ENCODE measurements at regions not wholly inside any gene's neighbourhood (a gene's known extent, or its start where the extent isn't known, plus 50 kb on each side); places are given as distances from the start of the nearest gene placed in this dataset.

GRCh38 chr15:70492240-70493177, 270.8 kb downstream of the UACA start:
- DNase-seq (ENCODE audit: low read depth in 2 of 2), result peak; percentile 56 to 70

GRCh38 chr15:70491641-70492040, 271.7 kb downstream of the UACA start:
- DNase-seq (ENCODE audit: low read depth in 2 of 2), result no peak

DNA sequence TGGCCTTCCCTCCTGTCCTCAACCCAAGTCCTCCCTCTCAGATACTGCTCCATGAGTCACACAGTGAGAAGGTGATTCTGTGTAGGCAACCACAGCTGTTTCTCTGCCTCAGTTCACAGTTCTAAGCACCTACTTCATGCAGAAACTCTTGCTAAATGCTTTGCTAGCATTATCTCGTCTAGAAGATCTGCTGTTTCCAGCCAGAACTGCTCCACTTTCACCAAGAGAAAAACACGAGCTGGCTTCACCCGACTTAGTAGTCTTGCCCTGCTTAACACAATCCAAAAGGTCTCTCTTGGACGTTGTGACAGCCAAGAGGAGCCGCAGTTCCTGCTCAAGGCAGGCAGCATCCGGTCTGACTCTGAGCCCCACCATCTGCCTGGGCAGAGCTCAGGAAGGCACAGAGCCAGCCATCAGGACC, 272.1 kb downstream of the UACA start:
- DNase-seq (ENCODE audit: low read depth in 2 of 2), result no peak

DNA sequence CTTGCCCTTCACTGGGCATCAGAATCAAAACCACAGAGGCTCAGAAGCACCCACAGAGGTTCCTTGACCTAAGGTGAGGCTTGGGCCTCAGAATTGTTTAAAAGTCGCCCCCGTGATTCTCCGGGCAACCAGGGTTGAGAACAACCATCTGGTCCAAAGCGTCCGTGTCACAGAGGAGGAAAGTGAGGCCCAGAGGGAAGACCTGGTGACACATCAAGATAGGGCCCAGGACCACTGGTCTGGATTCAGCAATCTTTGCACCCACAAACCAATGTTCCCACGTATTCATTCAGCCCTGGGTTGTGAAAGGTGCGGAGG, 272.6 kb downstream of the UACA start:
- DNase-seq (ENCODE audit: low read depth in 2 of 2), result no peak

- DNase-seq (ENCODE audit: low read depth in 2 of 2), result no peak
Measured at GRCh38 chr15:70490148-70490837, 273.1 kb downstream of the UACA start.

DNA sequence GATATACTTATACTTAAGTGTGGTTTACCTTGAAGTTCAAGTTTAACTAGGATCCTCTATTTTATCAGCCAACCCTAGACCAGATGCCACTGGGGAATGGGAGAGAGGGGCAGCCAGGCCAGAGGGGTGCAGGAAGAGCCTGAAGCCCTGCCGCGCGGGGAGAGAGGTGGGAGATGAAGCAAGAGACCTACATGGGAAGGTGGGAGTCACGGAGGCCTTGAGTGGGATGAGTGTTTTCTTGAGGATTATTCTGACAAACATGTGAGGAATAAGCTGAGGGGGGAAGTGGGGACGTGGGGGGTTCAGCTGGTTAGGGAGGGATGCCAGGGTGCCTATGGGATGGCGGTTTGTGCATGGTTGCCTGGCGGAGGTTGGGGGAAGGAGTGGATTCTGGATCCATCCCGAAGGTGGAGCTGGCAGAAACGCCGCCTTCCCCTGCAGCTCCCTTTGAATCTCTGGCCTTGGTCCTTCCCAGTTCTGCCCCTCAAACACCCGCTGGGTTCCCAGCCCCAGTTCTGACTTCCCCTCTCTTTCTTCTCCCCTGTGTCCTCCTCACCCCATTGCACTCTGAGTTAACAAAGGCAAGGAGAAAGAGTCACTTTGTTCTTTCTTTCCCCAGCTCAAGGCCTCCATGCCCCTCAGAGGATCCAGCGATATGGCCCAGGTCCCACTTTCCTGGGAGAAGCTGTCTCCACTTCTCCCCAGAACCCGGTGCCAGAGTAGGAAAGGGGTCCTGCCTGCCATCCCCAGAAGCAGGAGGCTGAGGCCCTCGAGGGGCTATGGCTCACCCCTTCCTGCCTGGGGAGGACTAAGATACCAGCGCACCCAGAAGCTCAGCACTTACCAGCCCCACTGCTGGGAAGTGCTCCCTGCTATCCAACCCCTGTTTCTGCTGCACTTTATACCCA, 274.2 kb downstream of the UACA start:
- DNase-seq (ENCODE audit: low read depth in 2 of 2), result no peak

DNA sequence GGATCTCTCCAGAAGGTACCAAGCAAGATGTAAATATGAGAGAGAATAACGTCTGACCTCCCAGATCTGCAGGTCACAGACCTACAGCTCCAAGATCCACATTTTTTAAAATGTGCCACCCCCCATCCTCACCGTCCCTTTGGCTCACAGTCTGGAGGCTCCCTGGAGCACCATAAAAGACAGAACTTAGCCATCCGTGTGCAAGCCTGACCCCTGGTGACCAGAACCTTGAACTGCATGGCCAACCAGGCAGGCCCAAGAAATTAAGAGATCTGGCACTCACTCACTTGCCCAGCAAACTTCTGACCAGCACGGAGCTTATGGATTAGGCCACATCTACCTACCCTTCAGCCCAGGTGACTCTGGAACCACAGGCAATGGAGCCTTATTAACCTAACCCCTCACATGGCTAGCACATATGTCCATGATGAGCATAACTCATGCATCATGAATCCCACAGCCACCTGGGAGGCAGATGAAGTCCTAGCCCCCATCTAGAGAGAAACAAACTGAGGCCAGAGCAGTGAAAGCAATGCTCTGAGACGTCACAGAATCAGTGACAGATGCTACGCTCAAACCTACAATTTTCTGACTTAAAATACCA, 275.3 kb downstream of the UACA start:
- DNase-seq (ENCODE audit: low read depth in 2 of 2), result no peak

GRCh38 chr15:70487387-70487740, 276.0 kb downstream of the UACA start:
- DNase-seq (ENCODE audit: low read depth in 2 of 2), result no peak

GRCh38 chr15:70486451-70487386, 276.6 kb downstream of the UACA start:
- DNase-seq (ENCODE audit: low read depth in 2 of 2), result peak; percentile 54 to 62

DNA sequence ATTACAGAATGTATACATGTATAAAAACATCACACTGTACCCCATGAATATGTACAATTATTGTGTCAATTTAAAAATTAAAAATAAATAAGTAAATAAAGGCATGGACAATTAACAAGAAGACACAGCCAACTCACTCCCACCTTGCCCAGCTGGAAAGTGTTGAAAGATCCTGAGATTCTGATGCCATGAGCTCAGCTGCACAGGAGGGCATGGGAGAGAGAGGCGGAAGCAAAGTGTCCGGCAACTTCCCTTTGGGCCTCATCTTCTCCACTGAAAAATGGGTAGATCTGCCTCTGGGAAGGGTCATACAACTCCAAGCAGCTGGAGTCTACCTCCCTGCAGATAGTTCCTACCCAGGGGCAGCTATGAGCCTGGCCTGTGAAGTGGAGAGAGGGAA, 277.3 kb downstream of the UACA start:
- DNase-seq (ENCODE audit: low read depth in 2 of 2), result no peak

- DNase-seq (ENCODE audit: low read depth in 2 of 2), result no peak
Measured at GRCh38 chr15:70484993-70485392, 278.4 kb downstream of the UACA start.

- no peak for DNase-seq (ENCODE audit: low read depth in 2 of 2)
Measured at GRCh38 chr15:70483513-70483912, 279.8 kb downstream of the UACA start.

GRCh38 chr15:70480196-70480856, 283.0 kb downstream of the UACA start:
- peak; percentile 48 to 50 for DNase-seq (ENCODE audit: low read depth in 2 of 2)

- no peak for DNase-seq (ENCODE audit: low read depth in 2 of 2)
Measured at GRCh38 chr15:70479785-70480184, 283.6 kb downstream of the UACA start.

GRCh38 chr15:70479056-70479455, 284.3 kb downstream of the UACA start:
- no peak for DNase-seq (ENCODE audit: low read depth in 2 of 2)

- no peak for DNase-seq (ENCODE audit: low read depth in 2 of 2)
Measured at GRCh38 chr15:70478251-70478990, 284.9 kb downstream of the UACA start.

GRCh38 chr15:70477750-70478250, 285.6 kb downstream of the UACA start:
- no peak for DNase-seq (ENCODE audit: low read depth in 2 of 2)

DNA sequence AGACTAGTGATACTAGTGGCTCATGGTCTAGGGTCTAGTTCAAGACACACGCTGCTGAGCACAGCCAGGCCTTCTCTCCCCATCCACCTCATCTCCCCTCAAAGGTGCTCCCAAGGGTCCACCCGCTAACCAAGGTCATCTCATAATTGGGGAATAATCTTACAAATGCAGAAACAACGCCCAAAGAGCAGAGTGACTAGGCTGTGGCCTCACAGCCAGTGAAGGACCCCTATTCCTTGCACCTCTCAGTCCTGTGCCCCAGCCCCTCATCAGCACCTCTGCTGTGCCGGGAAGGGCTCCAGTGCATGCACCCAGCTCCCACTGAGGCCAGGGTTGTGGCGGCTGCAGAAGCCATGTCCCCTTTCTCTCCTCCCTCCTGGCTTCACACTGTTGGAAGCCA, 286.9 kb downstream of the UACA start:
- DNase-seq (ENCODE audit: low read depth in 2 of 2), result no peak

- DNase-seq (ENCODE audit: low read depth in 2 of 2), result no peak
Measured at GRCh38 chr15:70475921-70476320, 287.4 kb downstream of the UACA start.
